GM12891 (cell line): ENCODE measurements at regions not wholly inside any gene's neighbourhood (a gene's known extent, or its start where the extent isn't known, plus 50 kb on each side); places are given as distances from the start of the nearest gene placed in this dataset.

Experiments used
- PAX5 ChIP-seq: IDR thresholded peaks from 2 replicates; pipeline ENCODE4 v1.6.1; 2011; ENCODE audit warnings: low read length, moderate library complexity, mild to moderate bottlenecking; ENCODE audit not compliant: insufficient read depth, severe bottlenecking
- POLR2A ChIP-seq: IDR thresholded peaks from 2 replicates; pipeline ENCODE4 v1.6.1; 2011; ENCODE audit warnings: low read depth, low read length, control low read depth
- POLR2AphosphoS5 ChIP-seq: IDR thresholded peaks from 2 replicates; pipeline ENCODE4 v1.6.1; 2011; ENCODE audit warnings: low read depth, low read length, control low read depth
- POU2F2 ChIP-seq: IDR thresholded peaks from 2 replicates; pipeline ENCODE4 v1.6.1; 2011; ENCODE audit warnings: low read depth, mild to moderate bottlenecking, control low read depth, low read length, moderate library complexity
- SPI1 ChIP-seq: IDR thresholded peaks from 2 replicates; pipeline ENCODE4 v1.6.1; 2011; ENCODE audit warnings: low read depth, low read length, control low read depth
- TAF1 ChIP-seq: IDR thresholded peaks from 2 replicates; pipeline ENCODE4 v1.6.1; 2011; ENCODE audit warnings: low read depth, low read length, control low read depth

- TF ChIP-seq POLR2AphosphoS5 (no peak), POLR2A (no peak), SPI1 (no peak), TAF1 (no peak), POU2F2 (no peak), PAX5 (no peak)
These were observed 107.5 kb upstream of the TEX51 start for GRCh38 chr2:126790987-126791780.
